GM12878 (cell line): ENCODE measurements at regions not wholly inside any gene's neighbourhood (a gene's known extent, or its start where the extent isn't known, plus 50 kb on each side); places are given as distances from the start of the nearest gene placed in this dataset.

Experiments used
- ATAC-seq: fragments of 200-7000 bp; cut with Tn5 transposase; 3 replicates; pipeline ENCODE4 v1.9.1; 2020; ENCODE audit warnings: mild to moderate bottlenecking, moderate library complexity
- BruUV-seq: library from RNA; stranded (reverse); fragments of 400-500 nt; replicated peaks from 2 replicates; lab custom pipeline; 2021; lab: Mats Ljungman, UMichigan
- CTCF ChIA-PET: fragments of 300-600 bp; sonication (Branson Sonifier 250); formaldehyde crosslinking; extraction: SDS; loops from one replicate; lab custom pipeline; 2021; ENCODE audit warnings: inconsistent platforms; lab: Yijun Ruan, JAX
- POLR2A ChIA-PET: fragments of 350-600 bp; formaldehyde crosslinking; extraction: SDS; loops from one replicate; lab custom pipeline; 2021; ENCODE audit warnings: inconsistent platforms; lab: Charles Lee
- RAD21 ChIA-PET: fragments of 300-600 bp; sonication (Branson Sonifier 250); formaldehyde crosslinking; loops from one replicate; lab custom pipeline; 2023; ENCODE audit warnings: antibody characterized with exemption; ENCODE audit not compliant: unreplicated experiment; lab: Charles Lee
- SMC1A ChIA-PET: fragments of 300-600 bp; sonication (Branson Sonifier 250); formaldehyde crosslinking; loops from one replicate; lab custom pipeline; 2023; ENCODE audit not compliant: unreplicated experiment, uncharacterized antibody; lab: Charles Lee
- DNase-seq: peaks from one replicate; pipeline ENCODE4 v3.0.0-alpha.2; 2011; ENCODE audit warnings: low read depth, low spot score
- FAIRE-seq: peaks from 3 replicates; lab custom pipeline; 2011; peaks lifted over from hg19 to GRCh38; lab: Jason Lieb, UNC
- H2AFZ ChIP-seq: 2 replicates; pipeline ENCODE4 v1.6.0; 2011; ENCODE audit warnings: low read depth, low read length, control low read depth; ENCODE audit not compliant: control insufficient read depth
- H3K27ac ChIP-seq: 2 replicates; pipeline ENCODE4 v1.5.1; 2011; ENCODE audit warnings: control low read depth; ENCODE audit not compliant: control insufficient read depth, insufficient read depth
- H3K27me3 ChIP-seq, 2 experiments: replicated peaks in 1 of 2; 2 replicates each; pipeline versions ENCODE4 v1.6.0 to v1.6.1; 2011; ENCODE audit warnings: low read length in 1 of 2; ENCODE audit not compliant: control insufficient read depth in 2 of 2, insufficient read depth in 2 of 2
- H3K36me3 ChIP-seq, 2 experiments: 2 replicates each; pipeline ENCODE4 v1.5.1; 2011; ENCODE audit warnings: low read length in 1 of 2; ENCODE audit not compliant: control insufficient read depth in 2 of 2, insufficient read depth in 2 of 2
- H3K4me1 ChIP-seq: 2 replicates; pipeline ENCODE4 v1.6.1; 2011; ENCODE audit warnings: mild to moderate bottlenecking, low read length, moderate library complexity, mixed read lengths; ENCODE audit not compliant: control insufficient read depth, insufficient read depth
- H3K4me2 ChIP-seq: 2 replicates; pipeline ENCODE4 v1.6.0; 2011; ENCODE audit warnings: control low read depth; ENCODE audit not compliant: control insufficient read depth, insufficient read depth
- H3K4me3 ChIP-seq: fragments of 200-600 bp; sonication (generic); 2 replicates; pipeline ENCODE4 v1.5.1; 2016
- H3K79me2 ChIP-seq: 2 replicates; pipeline ENCODE4 v1.6.0; 2011; ENCODE audit warnings: low read length; ENCODE audit not compliant: control insufficient read depth, insufficient read depth
- H3K9ac ChIP-seq: 2 replicates; pipeline ENCODE4 v1.8.0; 2011; ENCODE audit warnings: low read length, control low read depth, mixed read lengths; ENCODE audit not compliant: control insufficient read depth, insufficient read depth
- H3K9me3 ChIP-seq: replicated peaks from 3 replicates; pipeline ENCODE4 v1.5.1; 2011; ENCODE audit warnings: mild to moderate bottlenecking, low read length; ENCODE audit not compliant: control insufficient read depth, insufficient read depth
- H4K20me1 ChIP-seq: 2 replicates; pipeline ENCODE4 v1.6.0; 2011; ENCODE audit not compliant: control insufficient read depth, insufficient read depth
- BHLHE40 ChIP-seq, 2 experiments: fragments of 450-650 bp in 1 of 2; IDR thresholded peaks; 2 replicates each; pipeline ENCODE4 v1.6.1; 2011 to 2017; ENCODE audit warnings: low read depth in 2 of 2, borderline replicate concordance in 1 of 2, improper control_type of control experiment in 1 of 2, low read length in 1 of 2, mild to moderate bottlenecking in 1 of 2
- ESRRA ChIP-seq: IDR thresholded peaks from 2 replicates; pipeline ENCODE4 v1.6.1; 2012; ENCODE audit warnings: mild to moderate bottlenecking, low read length, improper control_type of control experiment
- ETV6 ChIP-seq, 2 experiments: fragments of 450-650 bp in 1 of 2; IDR thresholded peaks in 1 of 2; conservative IDR thresholded peaks in 1 of 2; 2 replicates each; pipeline ENCODE4 v1.6.1; 2014; ENCODE audit warnings: antibody characterized with exemption in 1 of 2, borderline replicate concordance in 1 of 2, low read depth in 1 of 2, mild to moderate bottlenecking in 1 of 2, moderate library complexity in 1 of 2
- HDAC6 ChIP-seq: fragments of 200-600 bp; sonication (generic); IDR thresholded peaks from one replicate; pipeline ENCODE4 v1.8.0; 2017; ENCODE audit warnings: antibody characterized with exemption; ENCODE audit not compliant: unreplicated experiment
- IRF4 ChIP-seq: IDR thresholded peaks from 2 replicates; pipeline ENCODE4 v1.6.1; 2011; ENCODE audit warnings: low read depth, low read length
- MYB ChIP-seq: fragments of 150-350 bp; IDR thresholded peaks from 2 replicates; pipeline ENCODE4 v1.6.1; 2014; ENCODE audit warnings: mild to moderate bottlenecking, low read depth, low read length, borderline replicate concordance
- SMC3 ChIP-seq: IDR thresholded peaks from 2 replicates; pipeline ENCODE4 v1.6.1; 2011; ENCODE audit warnings: low read length, improper control_type of control experiment, borderline replicate concordance
- ZNF384 ChIP-seq: IDR thresholded peaks from 2 replicates; pipeline ENCODE4 v1.6.1; 2012; ENCODE audit warnings: low read depth, mild to moderate bottlenecking, low read length, improper control_type of control experiment, borderline replicate concordance
- ZNF622 ChIP-seq: fragments of 450-650 bp; IDR thresholded peaks from 2 replicates; pipeline ENCODE4 v1.6.1; 2017; ENCODE audit warnings: mild to moderate bottlenecking, inconsistent platforms
- ZZZ3 ChIP-seq: IDR thresholded peaks from 2 replicates; pipeline ENCODE4 v1.6.1; 2011; ENCODE audit warnings: low read depth; ENCODE audit not compliant: control insufficient read depth, insufficient read length
- in situ Hi-C: fragments of 300-500 bp; cut with MboI; formaldehyde crosslinking; loops from 9 replicates; pipeline ENCODE4 v1.14.3; 2018; ENCODE audit warnings: mixed read lengths
- intact Hi-C: fragments of 100-400 bp; cut with micrococcal nuclease; formaldehyde crosslinking; loops from one replicate; pipeline ENCODE4 v1.14.2; 2022; ENCODE audit not compliant: unreplicated experiment
- TF ChIP-seq, protein P1 (sequence below): fragments of 150-350 bp; IDR thresholded peaks from 2 replicates; pipeline ENCODE4 v1.6.1; 2014; ENCODE audit warnings: mild to moderate bottlenecking, low read depth, low read length
- TF ChIP-seq, protein P2 (sequence below): fragments of 450-650 bp; IDR thresholded peaks from 2 replicates; pipeline ENCODE4 v1.6.1; 2018; ENCODE audit warnings: mild to moderate bottlenecking, low read depth, moderate library complexity; ENCODE audit not compliant: partially characterized antibody
- TF ChIP-seq, protein P3 (sequence below): fragments of 450-650 bp; IDR thresholded peaks from 2 replicates; pipeline ENCODE4 v1.6.1; 2017; ENCODE audit warnings: mild to moderate bottlenecking, low read depth, inconsistent platforms; ENCODE audit not compliant: poor library complexity, severe bottlenecking
- TF ChIP-seq, protein P4 (sequence below): IDR thresholded peaks from 2 replicates; pipeline ENCODE4 v1.6.1; 2012; ENCODE audit warnings: mild to moderate bottlenecking, low read depth, low read length

DNA sequence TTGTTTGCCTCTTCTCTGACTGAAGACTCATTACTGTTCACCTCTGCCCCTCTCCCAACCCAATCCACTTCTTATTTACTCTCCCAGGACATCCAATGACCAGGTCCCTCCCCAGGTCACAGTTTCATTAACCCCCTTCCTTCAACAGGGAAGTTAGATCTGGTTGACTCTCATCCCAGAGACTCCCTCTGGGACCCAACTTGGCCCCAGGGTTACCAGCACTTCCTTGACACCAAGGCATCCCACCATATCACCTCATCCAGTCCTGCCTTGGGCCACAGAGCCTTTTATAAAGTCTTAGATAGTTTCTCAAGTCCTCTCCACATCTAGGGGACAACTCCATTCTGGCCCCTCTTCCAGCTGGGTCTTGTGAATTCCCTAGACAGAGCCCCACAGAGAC lies 470.6 kb upstream of the TSHZ3 start:
- intact Hi-C loops (no loop called here), in situ Hi-C loops (no loop called here)
- Histone ChIP-seq H4K20me1 (no peaks in the 10 kb centered on the region), H3K4me3 (no peak overlapping the region), H3K27ac (no peak overlapping the region), H3K9ac (no peak overlapping the region), H3K79me2 (no peaks in the 10 kb centered on the region), H3K36me3 (no peaks in the 10 kb centered on the region), H2AFZ (no peak overlapping the region), H3K4me2 (no peak overlapping the region), H3K27me3 (no peaks in the 10 kb centered on the region), H3K4me1 (no peaks in the 10 kb centered on the region), H3K9me3 (no peaks in the 10 kb centered on the region; the same call in 2 of the 3 replicates)
- ChIA-PET RAD21 (no interaction called here), CTCF (no interaction called here), SMC1A (no interaction called here), POLR2A (no interaction called here)
- no TSS peak for BruUV-seq
- ATAC-seq (no peak), FAIRE-seq (no peak), DNase-seq (no peak)
- no peak for TF ChIP-seq ETV6 (conservative IDR thresholded peaks at IDR 0.05 in 1 of 2, IDR thresholded peaks at IDR 0.05 in 1 of 2; ENCODE audit: borderline replicate concordance in 1 of 2, low read depth in 1 of 2)
- no peak for TF ChIP-seq BHLHE40 (IDR thresholded peaks at IDR 0.05; ENCODE audit: borderline replicate concordance in 1 of 2, low read depth in 2 of 2, low read length in 1 of 2)
- TF ChIP-seq, protein P1, sequence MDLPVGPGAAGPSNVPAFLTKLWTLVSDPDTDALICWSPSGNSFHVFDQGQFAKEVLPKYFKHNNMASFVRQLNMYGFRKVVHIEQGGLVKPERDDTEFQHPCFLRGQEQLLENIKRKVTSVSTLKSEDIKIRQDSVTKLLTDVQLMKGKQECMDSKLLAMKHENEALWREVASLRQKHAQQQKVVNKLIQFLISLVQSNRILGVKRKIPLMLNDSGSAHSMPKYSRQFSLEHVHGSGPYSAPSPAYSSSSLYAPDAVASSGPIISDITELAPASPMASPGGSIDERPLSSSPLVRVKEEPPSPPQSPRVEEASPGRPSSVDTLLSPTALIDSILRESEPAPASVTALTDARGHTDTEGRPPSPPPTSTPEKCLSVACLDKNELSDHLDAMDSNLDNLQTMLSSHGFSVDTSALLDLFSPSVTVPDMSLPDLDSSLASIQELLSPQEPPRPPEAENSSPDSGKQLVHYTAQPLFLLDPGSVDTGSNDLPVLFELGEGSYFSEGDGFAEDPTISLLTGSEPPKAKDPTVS: no peak
- TF ChIP-seq ZZZ3: no peak
- TF ChIP-seq ESRRA: no peak
- no peak for TF ChIP-seq SMC3
- TF ChIP-seq, protein P2, sequence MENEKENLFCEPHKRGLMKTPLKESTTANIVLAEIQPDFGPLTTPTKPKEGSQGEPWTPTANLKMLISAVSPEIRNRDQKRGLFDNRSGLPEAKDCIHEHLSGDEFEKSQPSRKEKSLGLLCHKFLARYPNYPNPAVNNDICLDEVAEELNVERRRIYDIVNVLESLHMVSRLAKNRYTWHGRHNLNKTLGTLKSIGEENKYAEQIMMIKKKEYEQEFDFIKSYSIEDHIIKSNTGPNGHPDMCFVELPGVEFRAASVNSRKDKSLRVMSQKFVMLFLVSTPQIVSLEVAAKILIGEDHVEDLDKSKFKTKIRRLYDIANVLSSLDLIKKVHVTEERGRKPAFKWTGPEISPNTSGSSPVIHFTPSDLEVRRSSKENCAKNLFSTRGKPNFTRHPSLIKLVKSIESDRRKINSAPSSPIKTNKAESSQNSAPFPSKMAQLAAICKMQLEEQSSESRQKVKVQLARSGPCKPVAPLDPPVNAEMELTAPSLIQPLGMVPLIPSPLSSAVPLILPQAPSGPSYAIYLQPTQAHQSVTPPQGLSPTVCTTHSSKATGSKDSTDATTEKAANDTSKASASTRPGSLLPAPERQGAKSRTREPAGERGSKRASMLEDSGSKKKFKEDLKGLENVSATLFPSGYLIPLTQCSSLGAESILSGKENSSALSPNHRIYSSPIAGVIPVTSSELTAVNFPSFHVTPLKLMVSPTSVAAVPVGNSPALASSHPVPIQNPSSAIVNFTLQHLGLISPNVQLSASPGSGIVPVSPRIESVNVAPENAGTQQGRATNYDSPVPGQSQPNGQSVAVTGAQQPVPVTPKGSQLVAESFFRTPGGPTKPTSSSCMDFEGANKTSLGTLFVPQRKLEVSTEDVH: no peak
- no peak for TF ChIP-seq IRF4
- no peak for TF ChIP-seq HDAC6
- no peak for TF ChIP-seq ZNF622
- TF ChIP-seq, protein P3, sequence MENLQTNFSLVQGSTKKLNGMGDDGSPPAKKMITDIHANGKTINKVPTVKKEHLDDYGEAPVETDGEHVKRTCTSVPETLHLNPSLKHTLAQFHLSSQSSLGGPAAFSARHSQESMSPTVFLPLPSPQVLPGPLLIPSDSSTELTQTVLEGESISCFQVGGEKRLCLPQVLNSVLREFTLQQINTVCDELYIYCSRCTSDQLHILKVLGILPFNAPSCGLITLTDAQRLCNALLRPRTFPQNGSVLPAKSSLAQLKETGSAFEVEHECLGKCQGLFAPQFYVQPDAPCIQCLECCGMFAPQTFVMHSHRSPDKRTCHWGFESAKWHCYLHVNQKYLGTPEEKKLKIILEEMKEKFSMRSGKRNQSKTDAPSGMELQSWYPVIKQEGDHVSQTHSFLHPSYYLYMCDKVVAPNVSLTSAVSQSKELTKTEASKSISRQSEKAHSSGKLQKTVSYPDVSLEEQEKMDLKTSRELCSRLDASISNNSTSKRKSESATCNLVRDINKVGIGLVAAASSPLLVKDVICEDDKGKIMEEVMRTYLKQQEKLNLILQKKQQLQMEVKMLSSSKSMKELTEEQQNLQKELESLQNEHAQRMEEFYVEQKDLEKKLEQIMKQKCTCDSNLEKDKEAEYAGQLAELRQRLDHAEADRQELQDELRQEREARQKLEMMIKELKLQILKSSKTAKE: no peak
- TF ChIP-seq ZNF384: no peak
- no peak for TF ChIP-seq MYB
- TF ChIP-seq, protein P4, sequence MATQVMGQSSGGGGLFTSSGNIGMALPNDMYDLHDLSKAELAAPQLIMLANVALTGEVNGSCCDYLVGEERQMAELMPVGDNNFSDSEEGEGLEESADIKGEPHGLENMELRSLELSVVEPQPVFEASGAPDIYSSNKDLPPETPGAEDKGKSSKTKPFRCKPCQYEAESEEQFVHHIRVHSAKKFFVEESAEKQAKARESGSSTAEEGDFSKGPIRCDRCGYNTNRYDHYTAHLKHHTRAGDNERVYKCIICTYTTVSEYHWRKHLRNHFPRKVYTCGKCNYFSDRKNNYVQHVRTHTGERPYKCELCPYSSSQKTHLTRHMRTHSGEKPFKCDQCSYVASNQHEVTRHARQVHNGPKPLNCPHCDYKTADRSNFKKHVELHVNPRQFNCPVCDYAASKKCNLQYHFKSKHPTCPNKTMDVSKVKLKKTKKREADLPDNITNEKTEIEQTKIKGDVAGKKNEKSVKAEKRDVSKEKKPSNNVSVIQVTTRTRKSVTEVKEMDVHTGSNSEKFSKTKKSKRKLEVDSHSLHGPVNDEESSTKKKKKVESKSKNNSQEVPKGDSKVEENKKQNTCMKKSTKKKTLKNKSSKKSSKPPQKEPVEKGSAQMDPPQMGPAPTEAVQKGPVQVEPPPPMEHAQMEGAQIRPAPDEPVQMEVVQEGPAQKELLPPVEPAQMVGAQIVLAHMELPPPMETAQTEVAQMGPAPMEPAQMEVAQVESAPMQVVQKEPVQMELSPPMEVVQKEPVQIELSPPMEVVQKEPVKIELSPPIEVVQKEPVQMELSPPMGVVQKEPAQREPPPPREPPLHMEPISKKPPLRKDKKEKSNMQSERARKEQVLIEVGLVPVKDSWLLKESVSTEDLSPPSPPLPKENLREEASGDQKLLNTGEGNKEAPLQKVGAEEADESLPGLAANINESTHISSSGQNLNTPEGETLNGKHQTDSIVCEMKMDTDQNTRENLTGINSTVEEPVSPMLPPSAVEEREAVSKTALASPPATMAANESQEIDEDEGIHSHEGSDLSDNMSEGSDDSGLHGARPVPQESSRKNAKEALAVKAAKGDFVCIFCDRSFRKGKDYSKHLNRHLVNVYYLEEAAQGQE: no peak
